GM21717 (cell line): ENCODE measurements at regions not wholly inside any gene's neighbourhood (a gene's known extent, or its start where the extent isn't known, plus 50 kb on each side); places are given as distances from the start of the nearest gene placed in this dataset.
"Not testable (repeated sequence)": the region's sequence is repeated elsewhere in the genome, so short reads cannot be mapped to it uniquely, and the experiment has no call there.

ENCODE experiments used
- ATAC-seq: cut with Tn5 transposase; IDR thresholded peaks from one replicate; pipeline ENCODE4 v1.9.1; 2021; ENCODE audit warnings: mild to moderate bottlenecking, moderate library complexity; ENCODE audit not compliant: unreplicated experiment

DNA sequence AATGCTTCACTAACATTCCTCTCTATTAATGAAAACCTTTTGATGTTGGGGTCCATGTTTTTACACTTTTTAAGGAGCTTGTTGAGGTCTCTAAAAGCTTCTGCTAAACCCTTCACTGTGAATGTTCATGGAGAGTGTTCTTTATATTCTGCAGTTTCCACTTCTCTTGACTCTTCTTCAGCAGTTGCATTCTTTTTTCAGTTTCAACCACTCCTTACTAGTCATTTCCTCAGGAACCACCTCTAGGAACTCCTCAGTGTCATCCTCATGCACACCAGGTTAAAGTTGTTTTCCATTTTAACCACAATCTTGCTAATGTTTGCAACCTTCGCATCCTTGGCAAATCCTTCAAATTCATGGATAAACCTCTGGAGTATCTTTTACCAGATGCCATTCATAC is 821.6 kb downstream of the ANKRD7 start:
- no peak for ATAC-seq

DNA sequence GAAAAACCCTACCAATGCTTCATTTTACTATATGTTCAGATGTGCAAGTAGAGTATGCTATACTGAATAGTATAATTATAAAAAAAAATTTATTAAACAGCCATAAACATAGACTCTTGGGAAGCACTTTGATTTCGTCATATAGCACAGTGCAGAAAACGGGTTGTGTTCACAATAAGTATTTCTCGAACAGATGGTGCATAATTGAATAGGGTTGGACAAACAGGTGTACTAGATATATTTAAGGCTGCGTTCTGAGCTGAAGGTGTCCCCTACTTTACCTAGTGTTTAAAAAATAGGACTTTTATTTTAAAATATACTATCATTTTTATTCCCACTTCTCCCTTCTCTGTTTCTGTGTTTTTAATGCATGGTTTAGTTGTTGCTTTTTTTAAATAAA is 841.5 kb downstream of the ANKRD7 start:
- ATAC-seq = no peak

DNA sequence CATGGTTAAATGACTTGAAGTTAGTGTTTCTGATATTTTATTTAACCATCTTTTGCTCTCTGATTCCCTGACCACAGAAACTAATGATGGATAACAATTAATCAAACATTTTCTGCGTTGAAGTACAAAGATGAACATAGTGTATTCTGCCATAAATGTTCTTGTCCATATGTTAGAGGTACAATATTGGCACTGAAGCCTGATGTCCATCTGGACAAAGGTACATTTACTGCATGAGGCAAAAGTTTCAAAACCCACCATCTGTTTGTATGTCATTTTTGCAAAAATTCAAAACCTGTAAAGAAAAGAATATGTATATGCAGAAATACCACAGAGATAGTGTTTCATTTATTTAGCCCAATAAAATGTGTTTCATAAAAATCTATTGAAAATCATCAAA is 861.5 kb downstream of the ANKRD7 start:
- ATAC-seq = no peak

DNA sequence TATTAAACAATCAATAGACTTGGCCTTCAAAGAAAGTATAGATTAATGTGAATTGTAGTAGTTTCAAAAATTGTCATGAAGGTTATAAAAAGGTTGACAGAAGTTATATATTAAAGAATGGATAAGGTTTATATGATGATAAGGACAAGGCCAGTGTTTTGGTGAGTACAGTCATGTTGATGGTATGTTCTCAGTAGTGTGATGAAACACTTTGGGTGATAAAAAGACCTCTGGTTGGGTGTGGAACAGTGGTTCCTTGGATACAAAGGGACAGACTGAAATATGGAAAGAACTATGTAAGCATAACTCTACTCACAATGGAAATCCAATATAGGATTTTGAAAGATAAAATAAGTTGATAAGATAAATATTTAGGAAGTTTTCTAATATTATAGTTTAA is 866.3 kb downstream of the ANKRD7 start:
- no peak for ATAC-seq

DNA sequence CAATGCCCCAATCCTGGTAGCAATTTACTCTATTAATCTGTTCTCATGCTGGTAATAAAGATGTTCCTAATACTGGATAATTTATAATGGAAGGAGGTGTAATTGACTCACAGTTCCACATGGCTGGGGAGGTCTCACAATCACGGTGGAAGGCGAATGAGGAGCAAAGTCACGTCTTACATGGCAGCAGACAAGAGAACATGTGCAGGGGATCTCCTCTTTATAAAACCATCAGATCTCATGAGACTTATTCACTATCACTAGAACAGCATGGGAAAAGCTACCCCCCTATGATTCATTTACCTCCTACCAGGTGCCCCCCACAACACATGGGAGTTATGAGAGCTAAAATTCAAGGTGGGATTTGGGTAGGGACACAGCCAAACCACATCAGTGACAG is 872.2 kb downstream of the ANKRD7 start:
- no peak for ATAC-seq

DNA sequence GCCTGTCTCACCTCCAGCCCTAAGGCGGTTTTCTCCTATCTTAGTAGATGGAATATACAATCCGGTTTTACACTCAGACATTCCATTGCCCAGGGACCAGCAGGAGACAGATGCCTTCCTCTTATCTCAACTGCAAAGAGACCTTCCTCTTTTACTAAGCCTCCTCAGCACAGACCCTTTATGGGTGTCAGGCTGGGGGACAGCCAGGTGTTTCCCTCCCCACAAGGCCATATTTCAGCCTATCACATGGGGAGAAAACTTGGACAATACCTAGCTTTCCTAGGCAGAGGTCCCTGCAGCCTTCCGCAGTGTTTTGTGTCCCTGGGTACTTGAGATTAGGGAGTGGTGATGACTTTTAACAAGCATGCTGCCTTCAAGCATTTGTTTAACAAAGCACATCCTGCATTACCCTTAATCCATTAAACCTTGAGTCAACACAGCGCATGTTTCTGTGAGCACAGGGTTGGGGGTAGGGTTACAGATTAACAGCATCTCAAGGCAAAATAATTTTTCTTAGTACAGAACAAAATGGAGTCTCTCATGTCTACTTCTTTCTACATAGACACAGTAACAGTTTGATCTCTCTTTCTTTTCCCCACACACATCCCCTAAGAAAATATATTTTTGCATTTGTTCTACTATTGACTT is 876.2 kb downstream of the ANKRD7 start:
- ATAC-seq = not testable (repeated sequence)

DNA sequence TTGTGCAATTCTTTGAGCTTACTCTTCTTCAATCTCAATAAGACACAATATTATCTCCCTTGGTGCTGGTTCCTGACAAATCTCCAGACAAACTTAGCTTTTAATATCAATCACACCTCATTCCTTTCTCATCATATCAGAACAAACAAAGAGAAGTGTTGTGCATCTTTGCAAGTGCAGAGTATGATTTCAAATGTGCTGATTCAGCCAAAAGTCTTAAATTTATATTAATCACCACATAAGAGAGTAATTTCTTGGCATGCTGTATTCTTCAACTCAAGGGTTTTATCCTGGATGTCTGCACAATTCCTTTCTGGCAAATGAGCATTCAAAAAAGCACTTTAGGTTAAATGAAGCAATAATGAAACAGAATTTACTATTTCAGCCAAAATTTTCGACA is 877.8 kb downstream of the ANKRD7 start:
- no peak for ATAC-seq

DNA sequence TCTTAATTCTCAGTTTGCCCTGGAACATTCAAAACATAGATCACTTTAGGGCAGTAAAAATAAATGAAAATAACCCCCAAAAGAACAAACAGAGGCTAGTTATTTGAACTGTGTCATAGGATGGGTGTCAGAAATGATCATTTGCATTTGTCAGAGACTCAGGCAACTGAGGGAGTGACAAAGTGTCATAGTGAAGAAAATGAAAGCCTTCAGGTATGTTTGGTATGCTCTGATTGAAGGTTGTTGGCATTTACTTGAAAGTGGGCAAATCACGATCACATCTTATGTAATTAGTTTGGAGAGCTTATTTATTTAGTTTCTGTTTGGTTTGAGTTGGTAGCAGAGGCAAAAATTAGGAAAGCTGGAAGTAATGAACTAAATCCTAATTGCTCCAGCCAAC is 880.9 kb downstream of the ANKRD7 start:
- ATAC-seq = no peak

DNA sequence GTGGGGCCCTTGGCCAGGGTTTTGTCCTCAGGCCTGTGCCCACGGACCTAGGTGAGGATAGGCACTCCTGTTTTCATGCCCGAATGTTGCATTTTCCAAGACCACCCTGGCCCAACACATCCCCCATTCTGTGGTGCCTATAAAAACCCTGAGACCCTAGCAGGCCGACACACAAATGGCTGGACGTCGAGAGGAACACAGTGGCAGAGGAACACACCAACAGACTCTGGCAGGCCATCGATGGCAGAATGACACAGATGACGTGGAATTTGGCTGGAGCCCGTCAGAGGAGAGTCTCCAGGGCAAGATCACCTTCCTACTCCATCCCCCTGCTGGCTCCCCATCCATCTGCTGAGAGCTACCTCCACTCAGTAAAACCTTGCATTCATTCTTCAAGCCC is 898.8 kb downstream of the ANKRD7 start:
- no peak for ATAC-seq

DNA sequence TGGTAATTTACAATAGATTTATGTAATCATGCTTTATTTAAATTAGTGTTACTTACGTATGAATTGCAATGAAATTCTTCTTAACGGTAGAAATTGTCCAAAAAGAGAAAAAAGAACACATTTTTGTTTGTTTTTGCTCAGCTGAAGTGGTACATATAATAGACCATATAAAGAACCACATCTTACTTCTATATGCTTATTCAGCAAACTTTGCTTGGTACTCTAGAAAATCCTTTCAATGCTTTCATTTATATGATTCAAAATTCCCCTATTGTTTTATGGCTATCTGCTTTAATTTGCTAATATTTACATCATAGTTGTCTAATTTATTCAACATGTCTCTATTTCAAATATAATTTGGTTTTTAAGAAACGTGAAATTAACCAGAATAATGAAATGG is 903.2 kb downstream of the ANKRD7 start:
- no peak for ATAC-seq

DNA sequence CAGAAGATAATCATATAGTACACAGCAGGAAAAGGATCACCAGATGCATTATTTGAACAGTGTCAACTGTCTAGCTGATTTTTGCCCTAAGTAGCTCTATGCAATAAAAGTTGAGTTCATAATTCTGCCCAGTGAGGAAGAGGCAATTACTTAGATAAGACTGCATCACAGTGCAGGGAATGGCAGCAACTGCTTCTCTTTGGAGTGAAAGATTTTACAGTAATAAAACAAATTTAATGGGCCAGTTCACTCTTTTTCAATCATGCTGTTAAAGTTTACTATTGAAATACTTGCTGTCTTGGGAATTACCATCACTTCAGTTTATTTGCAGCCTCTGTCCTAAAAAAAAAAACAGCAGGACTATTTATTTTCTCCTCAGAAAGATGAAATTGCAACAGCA is 907.9 kb downstream of the ANKRD7 start:
- ATAC-seq = no peak

DNA sequence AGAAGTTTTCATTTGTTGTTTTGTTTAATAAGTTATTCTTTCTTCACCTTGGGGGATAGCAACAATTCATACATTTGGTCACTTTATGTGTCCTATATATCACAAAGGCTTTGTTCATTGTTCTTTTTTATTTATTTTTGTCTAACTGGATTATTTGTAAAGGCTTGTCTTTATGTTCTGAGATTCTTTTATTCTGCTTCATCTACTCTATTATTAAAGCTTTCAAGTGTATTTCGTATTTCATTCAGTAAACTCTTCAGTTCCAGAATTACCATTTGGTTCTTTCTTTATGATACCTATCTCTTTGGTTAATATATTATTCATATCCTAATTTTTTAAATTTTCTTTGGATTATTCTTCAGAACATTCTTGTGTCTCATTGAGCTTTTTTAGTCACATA is 942.9 kb downstream of the ANKRD7 start:
- ATAC-seq = no peak

- no peak for ATAC-seq
Measured at GRCh38 chr7:119172043-119172442, 947.5 kb downstream of the ANKRD7 start.

DNA sequence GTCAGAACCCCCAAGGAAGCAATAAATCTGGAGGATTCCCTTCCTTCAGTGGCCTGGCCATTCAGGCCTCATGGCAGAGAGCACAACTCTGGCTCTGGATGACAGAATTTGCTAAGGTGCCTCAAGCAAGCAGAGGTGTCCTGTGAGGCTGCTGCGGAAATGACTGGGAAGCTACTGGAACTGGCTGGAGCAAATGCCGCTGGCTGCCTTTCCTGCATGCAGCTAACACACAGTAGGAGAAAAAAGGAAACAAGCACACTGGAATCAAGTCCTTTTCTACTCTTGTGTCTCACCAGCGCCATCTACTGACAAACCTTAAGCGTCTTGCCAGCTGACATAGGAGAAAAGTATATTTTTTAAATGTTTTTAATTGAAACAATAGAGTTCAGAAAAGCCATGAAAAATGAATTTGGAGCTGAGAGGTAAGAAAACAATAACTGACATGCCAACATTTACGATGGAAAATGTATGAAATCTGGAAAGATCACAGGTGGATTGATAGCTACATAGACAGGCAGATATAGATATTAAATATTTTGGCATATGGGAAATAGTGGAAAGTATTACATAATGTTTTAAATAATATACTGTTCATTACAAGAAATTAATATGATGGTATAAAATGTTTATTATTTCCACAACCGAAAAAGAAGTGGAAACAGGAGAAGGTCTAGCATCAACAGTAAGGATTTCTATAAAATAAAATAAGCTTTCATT is 951.6 kb downstream of the ANKRD7 start:
- ATAC-seq = peak; percentile 66

GRCh38 chr7:119177863-119178262 is 953.4 kb downstream of the ANKRD7 start:
- ATAC-seq = no peak

DNA sequence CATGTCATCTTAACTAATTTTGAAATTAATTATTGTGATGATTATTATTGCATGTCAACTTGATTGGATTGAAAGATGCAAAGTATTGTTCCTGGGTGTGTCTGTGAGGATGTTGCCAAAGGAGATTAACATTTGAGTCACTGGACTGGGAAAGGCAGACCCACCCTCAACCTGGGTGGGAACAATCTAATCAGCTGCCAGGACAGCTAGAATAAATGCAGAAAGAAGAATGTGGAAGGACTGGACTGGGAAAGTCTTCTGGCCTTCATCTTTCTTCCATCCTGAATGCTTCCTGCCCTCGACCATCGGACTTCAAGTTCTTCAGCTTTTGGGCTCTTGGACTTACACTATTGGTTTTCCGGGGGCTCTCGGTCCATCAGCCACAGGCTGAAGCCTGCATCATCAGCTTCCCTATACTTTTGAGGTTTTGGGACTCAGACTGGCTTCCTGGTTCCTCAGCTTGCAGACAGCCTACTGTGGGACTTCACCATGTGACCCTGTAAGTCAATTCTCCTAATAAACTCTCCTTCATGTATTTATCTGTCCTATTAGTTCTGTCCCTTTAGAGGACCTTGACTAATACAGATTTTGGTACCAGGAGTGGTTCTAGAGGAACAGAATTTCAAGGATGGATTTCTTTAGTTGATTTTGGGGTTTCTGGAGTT is 959.8 kb downstream of the ANKRD7 start:
- ATAC-seq = no peak

DNA sequence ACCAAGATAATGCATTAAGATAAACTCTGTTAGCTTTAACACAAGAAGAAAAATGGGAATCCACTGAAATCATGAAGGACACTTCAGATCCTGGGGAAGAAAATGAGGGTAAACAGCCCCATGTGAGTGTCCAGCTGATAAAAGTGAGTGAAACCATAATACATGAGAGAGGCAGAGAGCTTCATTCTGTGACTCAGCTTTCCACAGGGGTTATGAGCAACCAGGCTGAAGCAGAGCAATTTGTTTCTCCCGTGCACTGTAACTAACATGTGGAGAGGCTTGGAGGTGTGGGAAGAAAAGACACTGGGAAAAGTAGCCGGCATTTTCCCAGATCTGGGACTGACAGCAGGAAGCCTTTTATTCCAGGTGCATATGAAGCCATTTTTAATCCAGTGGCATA is 971.7 kb downstream of the ANKRD7 start:
- no peak for ATAC-seq

- ATAC-seq = no peak
Measured at GRCh38 chr7:119197172-119197876, 972.8 kb downstream of the ANKRD7 start.

DNA sequence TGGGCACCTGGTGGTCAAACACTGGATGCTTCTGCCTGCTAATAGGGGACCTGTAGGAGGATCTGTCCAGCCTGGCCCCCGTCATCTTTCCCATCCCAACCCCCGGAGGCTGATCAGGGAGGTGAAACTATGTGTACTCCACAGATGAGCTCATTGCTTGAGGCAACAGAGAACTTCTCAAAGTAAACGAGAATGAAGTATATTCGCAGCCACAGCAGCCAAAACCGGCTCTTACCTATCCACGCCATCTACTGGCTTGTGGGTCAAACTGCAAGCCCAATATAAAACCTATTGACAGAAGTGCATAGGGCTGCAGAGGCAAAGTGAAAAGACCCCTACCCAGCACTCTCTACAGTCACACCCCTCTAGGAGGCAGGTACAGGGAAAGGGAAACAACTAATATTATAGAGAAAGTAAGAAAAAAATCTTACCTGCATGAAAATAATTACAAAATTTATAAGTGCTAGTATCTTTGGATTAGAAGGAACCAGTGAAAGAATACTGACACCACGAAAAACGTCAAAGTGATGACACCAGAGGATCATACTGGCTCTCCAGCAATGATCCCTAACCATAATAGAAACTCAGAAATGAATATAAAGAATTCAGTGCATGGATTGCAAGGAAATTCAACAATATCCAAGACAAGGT is 973.5 kb downstream of the ANKRD7 start:
- peak; percentile 94 for ATAC-seq

DNA sequence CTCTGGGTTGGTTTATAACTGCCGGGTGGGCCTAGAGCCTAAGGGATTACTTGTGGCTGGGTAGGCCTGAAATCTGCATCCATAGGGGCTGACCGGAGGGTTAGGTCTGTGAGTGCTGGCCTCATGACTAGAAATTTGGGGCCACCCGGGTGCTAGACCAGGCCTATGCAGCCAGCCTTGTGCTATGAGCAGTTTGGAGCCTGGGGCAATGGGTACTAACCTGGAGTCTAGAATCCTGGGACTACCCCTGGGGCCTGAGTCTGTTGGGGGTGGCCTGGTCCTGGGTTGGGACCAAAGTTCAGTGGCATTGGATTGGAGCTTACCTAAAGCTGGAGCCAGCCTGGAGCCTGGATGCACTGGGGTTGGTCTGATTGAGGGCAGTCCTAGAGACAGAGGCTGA is 995.2 kb downstream of the ANKRD7 start:
- no peak for ATAC-seq

DNA sequence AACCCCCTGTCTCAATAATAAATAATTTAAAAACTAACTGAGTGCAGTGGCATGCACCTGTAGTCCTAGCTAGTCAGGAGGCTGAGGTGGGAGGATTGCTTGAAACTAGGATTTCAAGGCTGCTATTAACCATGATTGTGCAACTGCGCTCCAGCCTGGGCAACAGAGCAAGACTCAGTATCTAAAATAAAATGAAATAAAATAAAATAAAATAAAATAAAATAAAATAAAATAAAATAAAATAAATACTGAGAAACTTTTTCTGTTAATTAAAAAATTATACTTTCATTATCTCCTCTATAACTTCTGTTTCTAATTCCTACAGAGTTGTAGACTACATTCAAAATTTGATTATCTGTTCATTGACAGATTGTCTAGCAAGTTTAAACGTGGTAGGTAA is 999.4 kb downstream of the ANKRD7 start:
- ATAC-seq = no peak
